HG02970 (cell line): ENCODE measurements at regions not wholly inside any gene's neighbourhood (a gene's known extent, or its start where the extent isn't known, plus 50 kb on each side); places are given as distances from the start of the nearest gene placed in this dataset.

ENCODE experiments used
- ATAC-seq: cut with Tn5 transposase; IDR thresholded peaks from one replicate; pipeline ENCODE4 v1.9.1; 2021; ENCODE audit warnings: mild to moderate bottlenecking, moderate library complexity, moderate number of reproducible peaks; ENCODE audit not compliant: unreplicated experiment, low FRiP score

- ATAC-seq, result no peak
These were observed 1084.7 kb upstream of the NXPH2 start for GRCh38 chr2:139864821-139865302.

- ATAC-seq, result no peak
These were observed 1074.7 kb upstream of the NXPH2 start for GRCh38 chr2:139854769-139855483.

- no peak for ATAC-seq
These were observed 1070.2 kb upstream of the NXPH2 start for GRCh38 chr2:139850254-139850890.

- ATAC-seq, result no peak
These were observed 1056.6 kb upstream of the NXPH2 start for GRCh38 chr2:139836769-139837168.

GRCh38 chr2:139835101-139835500 lies 1054.9 kb upstream of the NXPH2 start:
- ATAC-seq, result no peak

- ATAC-seq, result no peak
These were observed 1047.8 kb upstream of the NXPH2 start for GRCh38 chr2:139828011-139828410.

- ATAC-seq, result no peak
These were observed 1045.5 kb upstream of the NXPH2 start for GRCh38 chr2:139825726-139826125.

GRCh38 chr2:139819273-139819796 lies 1039.1 kb upstream of the NXPH2 start:
- ATAC-seq, result no peak

GRCh38 chr2:139814458-139814857 lies 1034.3 kb upstream of the NXPH2 start:
- no peak for ATAC-seq

GRCh38 chr2:139813340-139813739 lies 1033.2 kb upstream of the NXPH2 start:
- no peak for ATAC-seq

- no peak for ATAC-seq
These were observed 1025.3 kb upstream of the NXPH2 start for GRCh38 chr2:139805441-139805840.

- no peak for ATAC-seq
These were observed 1018.2 kb upstream of the NXPH2 start for GRCh38 chr2:139798391-139798790.

- no peak for ATAC-seq
These were observed 1010.9 kb upstream of the NXPH2 start for GRCh38 chr2:139790807-139791752.

GRCh38 chr2:139790136-139790535 lies 1009.9 kb upstream of the NXPH2 start:
- ATAC-seq, result no peak

GRCh38 chr2:139778732-139779131 lies 998.5 kb upstream of the NXPH2 start:
- ATAC-seq, result no peak

GRCh38 chr2:139773720-139774277 lies 993.6 kb upstream of the NXPH2 start:
- no peak for ATAC-seq

GRCh38 chr2:139769633-139770032 lies 989.4 kb upstream of the NXPH2 start:
- no peak for ATAC-seq

- ATAC-seq, result no peak
These were observed 983.5 kb upstream of the NXPH2 start for GRCh38 chr2:139763705-139764104.

- ATAC-seq, result no peak
These were observed 978.9 kb upstream of the NXPH2 start for GRCh38 chr2:139759000-139759505.

GRCh38 chr2:139746901-139747300 lies 966.7 kb upstream of the NXPH2 start:
- ATAC-seq, result no peak
